WTC11 (cell line): ENCODE measurements at regions not wholly inside any gene's neighbourhood (a gene's known extent, or its start where the extent isn't known, plus 50 kb on each side); places are given as distances from the start of the nearest gene placed in this dataset.

ENCODE experiments used
- ATAC-seq: fragments of 200-7000 bp; cut with Tn5 transposase; 2 replicates; pipeline ENCODE4 v1.10.0; 2021; ENCODE audit warnings: mild to moderate bottlenecking, moderate library complexity
- CTCF ChIA-PET: fragments of 300-600 bp; sonication (Branson Sonifier 250); formaldehyde crosslinking; loops from one replicate; lab custom pipeline; 2021; ENCODE audit warnings: antibody characterized with exemption; lab: Charles Lee
- POLR2A ChIA-PET: fragments of 350-600 bp; sonication (Branson Sonifier 250); formaldehyde crosslinking; loops from one replicate; lab custom pipeline; 2021; ENCODE audit warnings: antibody characterized with exemption; lab: Charles Lee
- DNase-seq: peaks from one replicate; pipeline ENCODE4 v3.0.0; 2021; ENCODE audit warnings: low spot score
- H3K27ac Mint-ChIP-seq: 2 replicates; pipeline ENCODE4 v1.8.0; 2021; ENCODE audit warnings: mixed read lengths
- H3K27me3 Mint-ChIP-seq: 2 replicates; pipeline ENCODE4 v1.8.0; 2021; ENCODE audit warnings: low read depth, mild to moderate bottlenecking, moderate library complexity, mixed read lengths
- H3K36me3 Mint-ChIP-seq: 2 replicates; pipeline ENCODE4 v1.8.0; 2021; ENCODE audit warnings: mixed read lengths
- H3K4me1 Mint-ChIP-seq: 2 replicates; pipeline ENCODE4 v1.8.0; 2022; ENCODE audit warnings: mixed read lengths
- H3K4me3 Mint-ChIP-seq: 2 replicates; pipeline ENCODE4 v1.8.0; 2021; ENCODE audit warnings: mild to moderate bottlenecking, moderate library complexity, mixed read lengths
- H3K9me3 Mint-ChIP-seq: 2 replicates; pipeline ENCODE4 v1.8.0; 2021; ENCODE audit warnings: mixed read lengths
- ATF1 ChIP-seq: sonication (generic); formaldehyde crosslinking; IDR thresholded peaks from 2 replicates; pipeline ENCODE4 v1.8.1; 2023; ENCODE audit warnings: mild to moderate bottlenecking, moderate library complexity, missing genetic modification reagents
- CREB1 ChIP-seq: sonication (generic); formaldehyde crosslinking; IDR thresholded peaks from 2 replicates; pipeline ENCODE4 v1.8.0; 2023; ENCODE audit warnings: mild to moderate bottlenecking, missing genetic modification reagents
- EMX1 ChIP-seq: fragments of 250-450 bp; sonication (Bioruptor Pico); IDR thresholded peaks from 2 replicates; pipeline ENCODE4 v1.8.0; 2021; ENCODE audit warnings: mild to moderate bottlenecking
- ETV6 ChIP-seq: sonication (generic); formaldehyde crosslinking; IDR thresholded peaks from 2 replicates; pipeline ENCODE4 v1.8.1; 2022; ENCODE audit warnings: mild to moderate bottlenecking, missing genetic modification reagents
- HMGA2 ChIP-seq: fragments of 250-450 bp; sonication (Bioruptor Pico); IDR thresholded peaks from 2 replicates; pipeline ENCODE4 v1.4.0; 2021; ENCODE audit warnings: mild to moderate bottlenecking, moderate library complexity
- JAZF1 ChIP-seq: fragments of 250-450 bp; sonication (Bioruptor Pico); IDR thresholded peaks from 2 replicates; pipeline ENCODE4 v1.9.0; 2021; ENCODE audit warnings: moderate library complexity, mild to moderate bottlenecking, inconsistent platforms
- KAT7 ChIP-seq: sonication (generic); formaldehyde crosslinking; IDR thresholded peaks from 2 replicates; pipeline ENCODE4 v1.8.1; 2023; ENCODE audit warnings: missing genetic modification reagents, mild to moderate bottlenecking, borderline replicate concordance
- MYBL2 ChIP-seq: sonication (generic); formaldehyde crosslinking; IDR thresholded peaks from 2 replicates; pipeline ENCODE4 v1.8.1; 2023; ENCODE audit warnings: mild to moderate bottlenecking, moderate library complexity, missing genetic modification reagents
- NFE2L1 ChIP-seq: sonication (generic); formaldehyde crosslinking; IDR thresholded peaks from 2 replicates; pipeline ENCODE4 v1.8.1; 2023; ENCODE audit warnings: missing genetic modification reagents
- SOX15 ChIP-seq: fragments of 250-450 bp; sonication (Bioruptor Pico); IDR thresholded peaks from 2 replicates; pipeline ENCODE4 v1.9.0; 2021; ENCODE audit warnings: mild to moderate bottlenecking
- TEAD1 ChIP-seq: sonication (generic); formaldehyde crosslinking; IDR thresholded peaks from 2 replicates; pipeline ENCODE4 v1.8.0; 2022; ENCODE audit warnings: mild to moderate bottlenecking, missing genetic modification reagents
- ZNF121 ChIP-seq: sonication (generic); formaldehyde crosslinking; IDR thresholded peaks from 2 replicates; pipeline ENCODE4 v1.8.0; 2023; ENCODE audit warnings: missing genetic modification reagents
- ZNF232 ChIP-seq: sonication (generic); formaldehyde crosslinking; IDR thresholded peaks from 2 replicates; pipeline ENCODE4 v1.8.0; 2022; ENCODE audit warnings: mild to moderate bottlenecking, missing genetic modification reagents
- ZNF396 ChIP-seq: fragments of 250-450 bp; sonication (Bioruptor Pico); IDR thresholded peaks from 2 replicates; pipeline ENCODE4 v1.8.0; 2021; ENCODE audit warnings: mild to moderate bottlenecking, moderate library complexity, borderline replicate concordance
- ZNF423 ChIP-seq: fragments of 250-450 bp; sonication (Bioruptor Pico); IDR thresholded peaks from 2 replicates; pipeline ENCODE4 v2.1.2; 2022; ENCODE audit warnings: mild to moderate bottlenecking, moderate library complexity
- TF ChIP-seq, protein P1 (sequence below): sonication (generic); formaldehyde crosslinking; IDR thresholded peaks from 2 replicates; pipeline ENCODE4 v1.8.0; 2022; ENCODE audit warnings: mild to moderate bottlenecking, missing genetic modification reagents
- TF ChIP-seq, protein P2 (sequence below): sonication (generic); formaldehyde crosslinking; IDR thresholded peaks from 2 replicates; pipeline ENCODE4 v1.8.0; 2022; ENCODE audit warnings: mild to moderate bottlenecking, missing genetic modification reagents
- TF ChIP-seq, protein P3 (sequence below): fragments of 250-450 bp; sonication (Bioruptor Pico); IDR thresholded peaks from 2 replicates; pipeline ENCODE4 v1.9.0; 2021; ENCODE audit warnings: mild to moderate bottlenecking
- TF ChIP-seq, protein P4 (sequence below): fragments of 250-450 bp; sonication (Bioruptor Pico); IDR thresholded peaks from 2 replicates; pipeline ENCODE4 v1.8.0; 2021; ENCODE audit warnings: mild to moderate bottlenecking
- TF ChIP-seq, protein P5 (sequence below): fragments of 250-450 bp; sonication (Bioruptor Pico); IDR thresholded peaks from 2 replicates; pipeline ENCODE4 v1.9.0; 2021; ENCODE audit warnings: mild to moderate bottlenecking
- TF ChIP-seq, protein P6 (sequence below): fragments of 250-450 bp; sonication (Bioruptor Pico); IDR thresholded peaks from 2 replicates; pipeline ENCODE4 v1.9.0; 2021; ENCODE audit warnings: mild to moderate bottlenecking, borderline replicate concordance
- TF ChIP-seq, protein P7 (sequence below): fragments of 250-450 bp; sonication (Bioruptor Pico); IDR thresholded peaks from 2 replicates; pipeline ENCODE4 v2.1.2; 2022; ENCODE audit warnings: mild to moderate bottlenecking, moderate library complexity

DNA sequence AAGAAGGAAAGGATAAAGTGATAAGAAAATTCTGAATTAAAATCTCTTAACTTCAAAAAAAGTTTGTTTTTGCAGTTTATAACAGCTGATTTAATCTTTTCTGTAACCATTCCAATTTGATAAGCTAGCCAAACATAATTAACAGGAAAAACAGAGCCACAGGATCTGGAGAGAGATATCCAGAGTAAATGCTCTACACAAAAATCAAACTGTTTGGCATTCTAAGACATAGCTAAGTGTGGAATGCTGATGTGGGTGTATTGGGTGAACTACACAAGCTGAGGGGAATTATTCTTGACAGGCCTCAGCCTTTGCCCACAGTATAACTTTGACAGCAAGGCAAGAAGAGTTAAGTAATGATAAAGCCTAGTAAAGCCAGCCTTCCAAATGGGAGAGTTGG lies 184.8 kb downstream of the GABRG1 start (continued):
- TF ChIP-seq, protein P1, sequence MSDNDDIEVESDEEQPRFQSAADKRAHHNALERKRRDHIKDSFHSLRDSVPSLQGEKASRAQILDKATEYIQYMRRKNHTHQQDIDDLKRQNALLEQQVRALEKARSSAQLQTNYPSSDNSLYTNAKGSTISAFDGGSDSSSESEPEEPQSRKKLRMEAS (CRISPR knock-in tag), result no peak
- TF ChIP-seq JAZF1, result no peak
- TF ChIP-seq TEAD1 (CRISPR knock-in tag), result no peak

DNA sequence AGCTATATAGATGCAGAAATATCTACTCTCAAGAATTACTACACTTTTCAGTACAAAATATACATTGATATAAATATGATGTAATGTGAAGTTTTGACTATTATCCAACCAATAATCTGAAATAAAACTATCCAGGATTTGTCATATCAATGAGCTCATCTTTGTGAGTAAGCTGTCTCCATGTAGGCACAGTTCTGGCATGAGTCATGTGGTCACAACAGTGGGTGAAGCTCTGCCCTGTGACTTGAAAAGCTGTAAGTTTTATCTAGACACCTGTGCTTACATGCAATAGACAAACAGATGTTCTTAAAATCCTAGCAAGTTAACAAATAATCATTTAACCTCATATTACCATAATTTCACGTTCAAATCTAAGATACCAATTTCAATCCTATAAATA lies 192.7 kb downstream of the GABRG1 start:
- Mint-ChIP-seq H3K9me3 (no peaks in the 10 kb centered on the region), H3K4me1 (no peaks in the 10 kb centered on the region), H3K36me3 (no peaks in the 10 kb centered on the region), H3K4me3 (no peak overlapping the region), H3K27me3 (no peaks in the 10 kb centered on the region), H3K27ac (no peak overlapping the region)
- CTCF ChIA-PET, result interaction anchor here (1.2 kb wide), 1 partner anchor 717 kb away, joined by 3 read pairs; no protein-coding TSS in a partner anchor
- no peak for ATAC-seq
- POLR2A ChIA-PET, result no interaction called here
- TF ChIP-seq MYBL2 (no peak), ZNF232 (CRISPR knock-in tag) (no peak), NFE2L1 (CRISPR knock-in tag) (no peak), ZNF121 (CRISPR knock-in tag) (no peak), KAT7 (CRISPR knock-in tag) (no peak), EMX1 (CRISPR knock-in tag) (no peak), ZNF423 (CRISPR knock-in tag) (no peak), ETV6 (CRISPR knock-in tag) (no peak)
- TF ChIP-seq, protein P2, sequence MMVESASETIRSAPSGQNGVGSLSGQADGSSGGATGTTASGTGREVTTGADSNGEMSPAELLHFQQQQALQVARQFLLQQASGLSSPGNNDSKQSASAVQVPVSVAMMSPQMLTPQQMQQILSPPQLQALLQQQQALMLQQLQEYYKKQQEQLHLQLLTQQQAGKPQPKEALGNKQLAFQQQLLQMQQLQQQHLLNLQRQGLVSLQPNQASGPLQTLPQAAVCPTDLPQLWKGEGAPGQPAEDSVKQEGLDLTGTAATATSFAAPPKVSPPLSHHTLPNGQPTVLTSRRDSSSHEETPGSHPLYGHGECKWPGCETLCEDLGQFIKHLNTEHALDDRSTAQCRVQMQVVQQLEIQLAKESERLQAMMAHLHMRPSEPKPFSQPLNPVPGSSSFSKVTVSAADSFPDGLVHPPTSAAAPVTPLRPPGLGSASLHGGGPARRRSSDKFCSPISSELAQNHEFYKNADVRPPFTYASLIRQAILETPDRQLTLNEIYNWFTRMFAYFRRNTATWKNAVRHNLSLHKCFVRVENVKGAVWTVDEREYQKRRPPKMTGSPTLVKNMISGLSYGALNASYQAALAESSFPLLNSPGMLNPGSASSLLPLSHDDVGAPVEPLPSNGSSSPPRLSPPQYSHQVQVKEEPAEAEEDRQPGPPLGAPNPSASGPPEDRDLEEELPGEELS (CRISPR knock-in tag), result no peak
- no peak for DNase-seq

DNA sequence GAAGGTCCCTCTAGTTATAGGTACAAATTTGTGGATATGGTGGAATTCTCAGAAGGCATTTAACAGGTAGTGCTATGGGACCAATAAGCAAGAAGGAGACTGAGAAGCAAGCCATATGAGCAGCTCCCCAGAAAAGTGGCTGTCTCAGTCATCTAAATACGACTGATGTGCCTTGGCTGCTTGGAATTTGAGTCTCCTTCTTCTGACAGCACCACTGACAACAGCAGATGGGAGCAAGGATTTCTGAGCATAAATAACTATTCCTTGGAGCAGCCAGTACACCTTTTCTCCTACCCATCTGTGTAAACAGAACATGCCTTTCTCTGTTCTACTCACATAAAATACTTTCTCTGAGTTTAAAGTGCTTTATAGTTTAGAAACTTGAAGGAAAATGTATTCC lies 196.2 kb downstream of the GABRG1 start:
- Mint-ChIP-seq H3K9me3 (peaks cover 12% of the 10 kb centered on the region), H3K4me3 (no peak overlapping the region), H3K27me3 (peaks cover 8% of the 10 kb centered on the region), H3K4me1 (peaks cover 10% of the 10 kb centered on the region), H3K36me3 (no peaks in the 10 kb centered on the region), H3K27ac (no peak overlapping the region)
- TF ChIP-seq HMGA2 (CRISPR knock-in tag) (no peak), ATF1 (CRISPR knock-in tag) (no peak), ZNF396 (CRISPR knock-in tag) (no peak), TEAD1 (CRISPR knock-in tag) (no peak), SOX15 (CRISPR knock-in tag) (no peak), CREB1 (no peak)
- TF ChIP-seq, protein P3, sequence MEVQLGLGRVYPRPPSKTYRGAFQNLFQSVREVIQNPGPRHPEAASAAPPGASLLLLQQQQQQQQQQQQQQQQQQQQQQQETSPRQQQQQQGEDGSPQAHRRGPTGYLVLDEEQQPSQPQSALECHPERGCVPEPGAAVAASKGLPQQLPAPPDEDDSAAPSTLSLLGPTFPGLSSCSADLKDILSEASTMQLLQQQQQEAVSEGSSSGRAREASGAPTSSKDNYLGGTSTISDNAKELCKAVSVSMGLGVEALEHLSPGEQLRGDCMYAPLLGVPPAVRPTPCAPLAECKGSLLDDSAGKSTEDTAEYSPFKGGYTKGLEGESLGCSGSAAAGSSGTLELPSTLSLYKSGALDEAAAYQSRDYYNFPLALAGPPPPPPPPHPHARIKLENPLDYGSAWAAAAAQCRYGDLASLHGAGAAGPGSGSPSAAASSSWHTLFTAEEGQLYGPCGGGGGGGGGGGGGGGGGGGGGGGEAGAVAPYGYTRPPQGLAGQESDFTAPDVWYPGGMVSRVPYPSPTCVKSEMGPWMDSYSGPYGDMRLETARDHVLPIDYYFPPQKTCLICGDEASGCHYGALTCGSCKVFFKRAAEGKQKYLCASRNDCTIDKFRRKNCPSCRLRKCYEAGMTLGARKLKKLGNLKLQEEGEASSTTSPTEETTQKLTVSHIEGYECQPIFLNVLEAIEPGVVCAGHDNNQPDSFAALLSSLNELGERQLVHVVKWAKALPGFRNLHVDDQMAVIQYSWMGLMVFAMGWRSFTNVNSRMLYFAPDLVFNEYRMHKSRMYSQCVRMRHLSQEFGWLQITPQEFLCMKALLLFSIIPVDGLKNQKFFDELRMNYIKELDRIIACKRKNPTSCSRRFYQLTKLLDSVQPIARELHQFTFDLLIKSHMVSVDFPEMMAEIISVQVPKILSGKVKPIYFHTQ (CRISPR knock-in tag), result no peak
- TF ChIP-seq, protein P4, sequence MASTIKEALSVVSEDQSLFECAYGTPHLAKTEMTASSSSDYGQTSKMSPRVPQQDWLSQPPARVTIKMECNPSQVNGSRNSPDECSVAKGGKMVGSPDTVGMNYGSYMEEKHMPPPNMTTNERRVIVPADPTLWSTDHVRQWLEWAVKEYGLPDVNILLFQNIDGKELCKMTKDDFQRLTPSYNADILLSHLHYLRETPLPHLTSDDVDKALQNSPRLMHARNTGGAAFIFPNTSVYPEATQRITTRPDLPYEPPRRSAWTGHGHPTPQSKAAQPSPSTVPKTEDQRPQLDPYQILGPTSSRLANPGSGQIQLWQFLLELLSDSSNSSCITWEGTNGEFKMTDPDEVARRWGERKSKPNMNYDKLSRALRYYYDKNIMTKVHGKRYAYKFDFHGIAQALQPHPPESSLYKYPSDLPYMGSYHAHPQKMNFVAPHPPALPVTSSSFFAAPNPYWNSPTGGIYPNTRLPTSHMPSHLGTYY (CRISPR knock-in tag), result no peak
- TF ChIP-seq, protein P5, sequence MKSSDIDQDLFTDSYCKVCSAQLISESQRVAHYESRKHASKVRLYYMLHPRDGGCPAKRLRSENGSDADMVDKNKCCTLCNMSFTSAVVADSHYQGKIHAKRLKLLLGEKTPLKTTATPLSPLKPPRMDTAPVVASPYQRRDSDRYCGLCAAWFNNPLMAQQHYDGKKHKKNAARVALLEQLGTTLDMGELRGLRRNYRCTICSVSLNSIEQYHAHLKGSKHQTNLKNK (CRISPR knock-in tag), result no peak
- TF ChIP-seq, protein P6, sequence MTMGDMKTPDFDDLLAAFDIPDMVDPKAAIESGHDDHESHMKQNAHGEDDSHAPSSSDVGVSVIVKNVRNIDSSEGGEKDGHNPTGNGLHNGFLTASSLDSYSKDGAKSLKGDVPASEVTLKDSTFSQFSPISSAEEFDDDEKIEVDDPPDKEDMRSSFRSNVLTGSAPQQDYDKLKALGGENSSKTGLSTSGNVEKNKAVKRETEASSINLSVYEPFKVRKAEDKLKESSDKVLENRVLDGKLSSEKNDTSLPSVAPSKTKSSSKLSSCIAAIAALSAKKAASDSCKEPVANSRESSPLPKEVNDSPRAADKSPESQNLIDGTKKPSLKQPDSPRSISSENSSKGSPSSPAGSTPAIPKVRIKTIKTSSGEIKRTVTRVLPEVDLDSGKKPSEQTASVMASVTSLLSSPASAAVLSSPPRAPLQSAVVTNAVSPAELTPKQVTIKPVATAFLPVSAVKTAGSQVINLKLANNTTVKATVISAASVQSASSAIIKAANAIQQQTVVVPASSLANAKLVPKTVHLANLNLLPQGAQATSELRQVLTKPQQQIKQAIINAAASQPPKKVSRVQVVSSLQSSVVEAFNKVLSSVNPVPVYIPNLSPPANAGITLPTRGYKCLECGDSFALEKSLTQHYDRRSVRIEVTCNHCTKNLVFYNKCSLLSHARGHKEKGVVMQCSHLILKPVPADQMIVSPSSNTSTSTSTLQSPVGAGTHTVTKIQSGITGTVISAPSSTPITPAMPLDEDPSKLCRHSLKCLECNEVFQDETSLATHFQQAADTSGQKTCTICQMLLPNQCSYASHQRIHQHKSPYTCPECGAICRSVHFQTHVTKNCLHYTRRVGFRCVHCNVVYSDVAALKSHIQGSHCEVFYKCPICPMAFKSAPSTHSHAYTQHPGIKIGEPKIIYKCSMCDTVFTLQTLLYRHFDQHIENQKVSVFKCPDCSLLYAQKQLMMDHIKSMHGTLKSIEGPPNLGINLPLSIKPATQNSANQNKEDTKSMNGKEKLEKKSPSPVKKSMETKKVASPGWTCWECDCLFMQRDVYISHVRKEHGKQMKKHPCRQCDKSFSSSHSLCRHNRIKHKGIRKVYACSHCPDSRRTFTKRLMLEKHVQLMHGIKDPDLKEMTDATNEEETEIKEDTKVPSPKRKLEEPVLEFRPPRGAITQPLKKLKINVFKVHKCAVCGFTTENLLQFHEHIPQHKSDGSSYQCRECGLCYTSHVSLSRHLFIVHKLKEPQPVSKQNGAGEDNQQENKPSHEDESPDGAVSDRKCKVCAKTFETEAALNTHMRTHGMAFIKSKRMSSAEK (CRISPR knock-in tag), result no peak
- TF ChIP-seq, protein P7, sequence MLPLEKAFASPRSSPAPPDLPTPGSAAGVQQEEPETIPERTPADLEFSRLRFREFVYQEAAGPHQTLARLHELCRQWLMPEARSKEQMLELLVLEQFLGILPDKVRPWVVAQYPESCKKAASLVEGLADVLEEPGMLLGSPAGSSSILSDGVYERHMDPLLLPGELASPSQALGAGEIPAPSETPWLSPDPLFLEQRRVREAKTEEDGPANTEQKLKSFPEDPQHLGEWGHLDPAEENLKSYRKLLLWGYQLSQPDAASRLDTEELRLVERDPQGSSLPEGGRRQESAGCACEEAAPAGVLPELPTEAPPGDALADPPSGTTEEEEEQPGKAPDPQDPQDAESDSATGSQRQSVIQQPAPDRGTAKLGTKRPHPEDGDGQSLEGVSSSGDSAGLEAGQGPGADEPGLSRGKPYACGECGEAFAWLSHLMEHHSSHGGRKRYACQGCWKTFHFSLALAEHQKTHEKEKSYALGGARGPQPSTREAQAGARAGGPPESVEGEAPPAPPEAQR (CRISPR knock-in tag), result no peak
- ChIA-PET POLR2A (no interaction called here), CTCF (no interaction called here)
- DNase-seq (no peak), ATAC-seq (no peak)
